HG02981 (cell line): ENCODE measurements at regions not wholly inside any gene's neighbourhood (a gene's known extent, or its start where the extent isn't known, plus 50 kb on each side); places are given as distances from the start of the nearest gene placed in this dataset.

ENCODE experiments used
- ATAC-seq: cut with Tn5 transposase; IDR thresholded peaks from one replicate; pipeline ENCODE4 v1.9.1; 2021; ENCODE audit warnings: mild to moderate bottlenecking, moderate library complexity; ENCODE audit not compliant: unreplicated experiment

DNA sequence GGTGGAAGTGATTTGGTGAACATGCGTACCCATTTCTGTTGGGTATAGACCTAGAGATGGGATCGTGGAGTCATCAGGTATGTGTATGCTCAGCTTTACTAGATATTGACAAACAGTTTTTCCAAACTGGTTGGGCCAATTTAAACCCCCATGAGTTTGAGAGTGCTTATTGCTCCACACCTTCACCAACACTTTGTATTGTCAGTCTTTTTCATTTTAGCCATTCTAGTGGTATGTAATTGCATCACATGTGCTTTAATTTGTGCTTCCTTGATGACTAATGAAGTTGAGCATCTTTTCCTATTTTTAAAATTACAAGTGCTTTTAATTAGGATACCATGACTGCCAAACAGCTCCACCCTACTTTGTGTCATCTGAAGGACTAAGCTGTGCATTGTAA, 158.9 kb upstream of the AKIRIN2 start:
- no peak for ATAC-seq

GRCh38 chr6:87858440-87858839, 156.4 kb upstream of the AKIRIN2 start:
- ATAC-seq = no peak

DNA sequence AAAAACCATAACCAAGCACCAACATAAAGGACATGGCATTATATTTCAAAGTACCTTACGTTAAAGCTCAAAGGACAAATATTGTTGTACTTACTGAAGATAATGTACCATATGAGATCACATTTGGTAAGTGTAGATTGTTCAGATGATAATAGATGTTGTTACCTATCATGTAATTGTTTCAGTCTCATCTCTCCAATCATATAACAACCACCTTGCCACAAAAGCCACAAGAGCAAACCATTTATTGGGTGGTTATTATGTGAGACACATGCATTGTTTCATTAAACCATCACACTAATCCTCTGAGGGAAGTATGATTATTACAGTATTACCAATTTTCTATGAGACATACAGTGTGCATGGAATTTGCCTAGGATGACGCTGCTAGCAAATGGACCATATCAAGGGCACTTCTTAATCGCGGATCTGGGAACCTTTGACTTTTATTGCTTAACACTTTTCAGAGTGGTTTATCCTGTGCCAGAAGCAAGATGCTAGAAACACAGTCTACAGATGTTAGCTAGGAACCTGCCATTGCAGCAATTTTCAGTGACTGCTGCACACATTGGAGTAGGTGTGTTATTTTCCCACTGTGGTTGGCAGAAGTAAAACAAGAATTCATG, 149.8 kb upstream of the AKIRIN2 start:
- ATAC-seq = no peak

DNA sequence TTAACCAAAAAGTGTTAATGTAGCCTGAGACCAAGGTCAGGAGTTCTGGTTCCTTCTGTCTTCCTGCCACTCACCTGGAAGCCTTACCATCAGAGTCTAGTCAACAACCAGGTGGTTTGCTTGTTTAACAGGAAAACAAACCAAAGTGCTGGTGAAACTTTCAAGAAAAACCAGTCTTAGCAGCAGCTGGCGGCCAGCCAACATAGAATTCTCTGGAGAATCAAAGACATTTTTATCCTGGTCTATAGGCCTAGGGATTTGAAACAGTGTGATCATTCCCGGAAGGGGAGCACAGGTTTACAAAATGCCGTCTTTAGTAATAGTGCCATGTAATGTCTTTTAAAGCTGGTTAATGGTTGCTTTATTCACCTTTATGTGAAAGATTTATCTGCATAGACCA, 146.6 kb upstream of the AKIRIN2 start:
- no peak for ATAC-seq

GRCh38 chr6:87847830-87848210, 145.8 kb upstream of the AKIRIN2 start:
- ATAC-seq = no peak

GRCh38 chr6:87847135-87847829, 145.2 kb upstream of the AKIRIN2 start:
- ATAC-seq = no peak

DNA sequence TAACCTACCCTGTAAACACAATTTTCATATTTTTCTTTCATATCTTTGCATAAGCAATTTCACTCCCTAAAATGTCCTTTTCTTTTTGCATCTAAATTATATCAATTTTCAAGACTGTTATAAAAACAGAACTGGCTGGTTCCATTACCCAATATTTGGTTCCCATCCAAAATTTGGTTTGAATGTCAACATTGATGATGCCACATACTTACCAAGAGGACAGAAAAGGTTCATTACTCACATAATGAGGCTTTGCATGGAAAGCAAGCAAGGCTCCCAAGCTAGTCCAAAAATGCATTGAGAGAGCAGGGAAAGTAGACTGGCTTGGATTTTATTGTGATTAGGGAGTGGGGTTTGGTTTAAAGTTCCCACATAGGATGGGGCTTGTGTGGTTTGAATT, 144.4 kb upstream of the AKIRIN2 start:
- no peak for ATAC-seq

DNA sequence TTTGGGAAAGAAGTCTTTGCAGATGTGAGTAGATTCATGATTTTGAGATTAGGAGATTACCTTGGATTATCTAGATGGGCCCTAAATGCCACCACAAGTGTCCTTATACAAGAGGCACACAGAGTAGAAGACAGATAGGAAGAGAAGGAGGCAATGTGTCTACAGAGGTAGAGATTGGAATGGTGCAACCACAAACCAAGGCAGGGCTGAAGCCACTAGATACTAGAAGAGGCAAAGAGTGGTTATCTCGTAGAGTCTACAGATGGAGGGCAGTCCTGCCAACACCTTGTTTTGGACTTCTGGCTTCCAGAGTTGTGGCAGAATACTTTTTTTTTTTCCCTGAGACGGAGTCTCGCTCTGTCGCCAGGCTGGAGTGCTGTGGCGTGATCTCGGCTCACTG, 138.3 kb upstream of the AKIRIN2 start:
- no peak for ATAC-seq

DNA sequence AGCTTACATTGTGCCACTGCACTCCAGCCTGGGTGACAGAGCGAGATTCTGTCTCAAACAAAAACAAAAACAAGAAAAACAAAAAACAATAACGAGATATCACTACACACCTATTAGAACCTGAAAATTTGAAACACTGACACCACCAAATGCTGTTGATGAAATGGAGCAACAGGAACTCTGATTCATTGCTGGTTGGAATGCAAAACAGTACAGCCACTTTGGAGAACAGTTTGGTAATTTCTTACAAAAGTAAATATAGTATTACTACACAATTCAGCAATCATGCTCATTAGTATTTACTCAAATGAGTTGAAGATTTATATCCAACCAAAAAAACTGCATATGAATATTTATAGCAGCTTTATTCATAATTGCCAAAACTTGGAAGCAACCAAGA, 135.8 kb upstream of the AKIRIN2 start:
- ATAC-seq = no peak

DNA sequence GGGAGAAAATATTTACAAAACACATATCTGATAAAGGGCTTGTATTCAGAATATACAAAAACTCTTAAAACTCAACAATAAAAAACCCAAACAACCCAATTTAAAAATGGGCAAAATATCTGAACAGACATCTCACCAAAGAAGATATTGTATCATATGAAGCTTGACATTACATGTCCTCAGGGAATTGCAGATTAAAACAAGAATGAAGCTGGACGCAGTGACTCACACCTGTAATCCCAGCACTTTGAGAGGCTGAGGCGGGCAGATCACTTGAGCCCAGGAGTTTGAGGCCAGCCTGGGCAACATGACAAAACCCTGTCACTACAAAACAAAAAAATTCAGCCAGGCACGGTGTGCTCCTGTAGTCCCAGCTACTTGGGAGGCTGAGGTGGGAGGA, 135.4 kb upstream of the AKIRIN2 start:
- no peak for ATAC-seq

DNA sequence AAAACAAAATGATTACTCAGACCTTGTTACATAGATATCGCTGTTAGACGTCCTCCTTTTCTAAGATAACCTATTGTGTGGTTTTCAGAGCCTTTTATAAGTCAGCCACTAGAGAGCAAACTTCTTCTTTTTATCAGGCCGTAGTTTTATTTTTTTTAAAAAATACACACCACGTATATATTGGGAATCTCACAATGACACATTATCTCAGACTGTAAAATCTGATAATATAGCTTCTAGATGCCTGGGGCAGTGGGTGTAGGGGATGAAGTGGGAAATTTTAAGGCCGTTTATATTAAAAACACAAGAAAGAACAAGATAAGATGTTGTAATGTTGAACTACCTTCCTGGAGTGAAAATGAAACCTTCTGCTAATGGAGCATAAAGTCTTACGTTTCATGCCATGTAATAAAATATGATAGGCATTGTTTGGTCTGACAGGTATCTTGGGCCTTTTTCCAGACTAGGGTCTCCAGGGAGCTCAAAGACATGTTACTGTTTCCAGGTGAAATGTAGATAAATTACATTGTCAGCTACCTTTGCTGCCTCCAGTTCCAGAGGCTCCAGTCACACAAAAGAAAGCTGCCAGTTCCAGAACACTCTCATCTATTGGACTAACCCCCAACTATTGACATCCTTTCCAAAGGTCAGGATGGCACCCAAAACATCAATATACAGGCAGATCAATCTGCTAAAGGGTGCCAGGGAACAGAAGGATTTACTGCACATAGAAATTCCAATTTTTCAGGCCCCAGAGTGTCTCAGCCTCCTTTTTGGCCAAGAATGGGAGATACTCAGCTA, 130.2 kb upstream of the AKIRIN2 start:
- peak; percentile 67 for ATAC-seq

DNA sequence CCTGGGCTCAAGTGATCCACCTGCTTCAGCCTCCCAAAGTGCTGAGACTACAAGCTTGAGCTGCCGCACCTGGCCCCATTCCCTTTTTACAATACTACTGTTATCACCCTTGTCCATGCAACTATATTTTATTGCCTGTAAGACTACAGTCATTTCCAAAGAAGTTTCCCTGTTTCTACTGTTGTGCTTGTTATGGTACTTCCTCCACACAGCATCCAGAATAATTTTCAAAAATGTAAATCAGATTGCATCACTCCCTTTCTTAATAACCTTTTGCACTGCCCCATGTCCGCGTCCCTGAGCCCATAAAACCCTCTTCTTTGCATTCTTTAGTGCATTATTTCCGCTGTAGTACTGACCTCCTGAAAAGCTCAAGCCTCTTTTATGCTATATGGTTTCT, 128.9 kb upstream of the AKIRIN2 start:
- no peak for ATAC-seq

GRCh38 chr6:87829622-87830121, 127.6 kb upstream of the AKIRIN2 start:
- no peak for ATAC-seq

DNA sequence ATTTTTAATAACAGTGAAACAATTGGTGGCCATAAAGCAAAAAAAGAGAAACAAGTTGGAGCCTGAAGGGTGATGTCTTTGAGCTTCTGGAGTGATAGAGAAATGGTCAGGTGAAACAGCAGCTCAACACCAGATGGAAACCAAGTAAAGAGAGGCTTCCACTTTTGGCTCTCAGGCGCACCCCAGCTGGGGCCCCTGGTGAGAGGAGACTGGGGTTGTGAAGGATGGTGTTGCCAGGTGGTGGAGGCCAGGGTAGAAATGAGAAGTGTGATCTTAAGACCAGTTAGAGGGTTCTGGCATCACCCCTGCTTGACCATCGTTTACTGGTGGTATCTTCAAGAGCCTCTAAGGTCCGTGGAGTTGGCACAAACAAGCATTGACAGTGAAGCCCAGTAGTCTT, 126.0 kb upstream of the AKIRIN2 start:
- ATAC-seq = no peak

DNA sequence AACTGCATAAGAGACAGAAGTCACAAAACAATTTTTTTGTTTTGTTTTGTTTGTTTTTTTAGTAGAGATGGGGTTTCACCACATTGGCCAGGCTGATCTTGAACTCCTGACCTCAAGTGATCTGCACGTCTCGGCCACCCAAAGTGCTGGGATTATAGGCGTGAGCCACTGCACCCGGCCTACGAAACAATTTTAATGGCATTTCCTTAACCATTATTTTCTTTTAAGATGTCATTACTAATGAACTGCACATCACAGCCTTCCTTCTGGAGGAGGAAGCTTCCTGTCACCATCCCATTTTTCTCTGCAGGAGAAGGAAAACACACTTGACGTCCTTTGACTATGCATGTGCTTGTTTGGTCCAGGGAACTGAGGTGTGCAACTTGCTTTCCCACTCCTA, 125.3 kb upstream of the AKIRIN2 start:
- ATAC-seq = no peak

- no peak for ATAC-seq
These were observed 124.4 kb upstream of the AKIRIN2 start for GRCh38 chr6:87826424-87826823.

- ATAC-seq = peak; percentile 63
These were observed 123.8 kb upstream of the AKIRIN2 start for GRCh38 chr6:87825821-87826221.

- no peak for ATAC-seq
These were observed 123.0 kb upstream of the AKIRIN2 start for GRCh38 chr6:87824958-87825491.

DNA sequence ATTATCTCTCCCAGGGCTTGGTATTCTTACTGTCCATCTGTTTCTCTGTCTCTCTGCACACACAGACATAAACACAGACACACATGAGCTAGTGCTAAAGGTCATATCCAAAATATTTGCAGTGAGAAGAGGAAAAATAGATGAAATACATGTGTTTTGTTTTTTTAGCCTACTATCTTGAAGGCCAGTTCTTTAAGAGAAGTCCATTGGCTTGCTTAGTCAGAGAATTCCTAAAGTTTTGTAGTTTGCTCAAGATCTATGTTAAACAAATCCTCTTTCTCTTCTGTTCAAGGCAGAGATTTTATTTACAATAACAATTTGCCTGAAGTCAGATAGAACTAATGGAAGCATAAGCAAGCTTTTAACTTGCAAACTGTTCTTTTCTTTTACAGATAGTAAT, 120.0 kb upstream of the AKIRIN2 start:
- ATAC-seq = no peak

DNA sequence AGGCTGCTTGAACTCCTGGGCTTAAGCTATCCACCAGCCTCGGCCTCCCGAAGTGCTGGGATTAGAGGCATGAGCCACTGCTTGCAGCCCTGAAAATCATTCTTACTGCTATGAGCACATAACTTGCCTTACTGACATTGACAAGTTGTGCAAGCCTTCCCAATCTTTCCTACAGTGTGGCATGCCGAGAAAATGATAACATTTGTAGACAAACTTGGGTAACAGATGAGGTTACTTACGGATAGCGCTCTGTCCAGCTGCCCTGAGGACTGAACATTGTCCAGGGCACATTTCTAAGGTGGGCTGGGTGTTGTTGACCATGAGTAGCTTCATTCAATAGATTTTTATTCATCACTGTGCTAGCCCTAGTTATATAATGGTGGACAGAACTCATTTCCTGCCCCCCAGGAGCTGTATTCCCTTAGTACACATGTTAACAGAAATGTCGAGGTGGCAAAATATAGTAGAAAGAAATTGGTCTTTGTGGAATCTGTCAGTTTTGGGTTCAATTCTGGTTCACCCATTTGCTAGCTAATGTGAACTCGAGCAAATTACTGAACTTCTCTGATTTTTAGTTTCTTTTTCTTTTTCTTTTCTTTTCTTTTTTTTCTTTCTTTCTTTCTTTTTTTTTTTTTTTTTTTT, 118.4 kb upstream of the AKIRIN2 start:
- no peak for ATAC-seq

GRCh38 chr6:87817183-87817582, 115.2 kb upstream of the AKIRIN2 start:
- ATAC-seq = no peak
